ENCODE measurements at regions not wholly inside any gene's neighbourhood (a gene's known extent, or its start where the extent isn't known, plus 50 kb on each side); places are given as distances from the start of the nearest gene placed in this dataset.

DNA sequence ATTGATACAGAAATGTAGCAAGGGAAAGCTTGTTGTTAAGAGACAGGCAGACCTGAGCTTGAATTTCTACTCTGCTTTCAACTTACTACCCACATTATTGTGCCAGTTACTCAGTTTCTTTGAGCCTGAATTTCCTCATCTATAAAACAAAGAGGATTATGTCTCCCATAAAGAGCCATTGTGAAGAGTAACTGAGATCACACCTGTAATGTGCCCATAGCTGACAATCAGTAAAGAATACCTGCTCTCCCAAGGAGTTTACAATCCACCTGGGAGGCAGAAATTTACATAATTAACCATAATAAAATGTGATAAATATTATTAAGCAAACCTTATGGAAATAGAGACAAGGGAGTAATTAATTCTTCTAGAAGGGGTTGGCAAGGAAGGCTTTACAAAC lies 204.9 kb downstream of the EPM2A start:
- TF ChIP-seq, protein P1, sequence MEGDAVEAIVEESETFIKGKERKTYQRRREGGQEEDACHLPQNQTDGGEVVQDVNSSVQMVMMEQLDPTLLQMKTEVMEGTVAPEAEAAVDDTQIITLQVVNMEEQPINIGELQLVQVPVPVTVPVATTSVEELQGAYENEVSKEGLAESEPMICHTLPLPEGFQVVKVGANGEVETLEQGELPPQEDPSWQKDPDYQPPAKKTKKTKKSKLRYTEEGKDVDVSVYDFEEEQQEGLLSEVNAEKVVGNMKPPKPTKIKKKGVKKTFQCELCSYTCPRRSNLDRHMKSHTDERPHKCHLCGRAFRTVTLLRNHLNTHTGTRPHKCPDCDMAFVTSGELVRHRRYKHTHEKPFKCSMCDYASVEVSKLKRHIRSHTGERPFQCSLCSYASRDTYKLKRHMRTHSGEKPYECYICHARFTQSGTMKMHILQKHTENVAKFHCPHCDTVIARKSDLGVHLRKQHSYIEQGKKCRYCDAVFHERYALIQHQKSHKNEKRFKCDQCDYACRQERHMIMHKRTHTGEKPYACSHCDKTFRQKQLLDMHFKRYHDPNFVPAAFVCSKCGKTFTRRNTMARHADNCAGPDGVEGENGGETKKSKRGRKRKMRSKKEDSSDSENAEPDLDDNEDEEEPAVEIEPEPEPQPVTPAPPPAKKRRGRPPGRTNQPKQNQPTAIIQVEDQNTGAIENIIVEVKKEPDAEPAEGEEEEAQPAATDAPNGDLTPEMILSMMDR (IDR thresholded peaks at IDR 0.05), result no peak
- no peak overlapping the region for H3K27ac ChIP-seq
- H3K4me3 ChIP-seq, result no peak overlapping the region
- no peaks in the 10 kb centered on the region for H3K36me3 ChIP-seq
- H3K27me3 ChIP-seq (replicated peaks; ENCODE audit: insufficient read depth), result no peaks in the 10 kb centered on the region
- no peaks in the 10 kb centered on the region for H3K4me1 ChIP-seq (ENCODE audit: control insufficient read depth in 1 of 2, low read depth in 2 of 2)
- DNase-seq (ENCODE audit: low spot score) (no peak), ATAC-seq (ENCODE audit: insufficient number of reproducible peaks, low FRiP score, low read depth) (no peak)
- H3K9me3 ChIP-seq, result no peaks in the 10 kb centered on the region

DNA sequence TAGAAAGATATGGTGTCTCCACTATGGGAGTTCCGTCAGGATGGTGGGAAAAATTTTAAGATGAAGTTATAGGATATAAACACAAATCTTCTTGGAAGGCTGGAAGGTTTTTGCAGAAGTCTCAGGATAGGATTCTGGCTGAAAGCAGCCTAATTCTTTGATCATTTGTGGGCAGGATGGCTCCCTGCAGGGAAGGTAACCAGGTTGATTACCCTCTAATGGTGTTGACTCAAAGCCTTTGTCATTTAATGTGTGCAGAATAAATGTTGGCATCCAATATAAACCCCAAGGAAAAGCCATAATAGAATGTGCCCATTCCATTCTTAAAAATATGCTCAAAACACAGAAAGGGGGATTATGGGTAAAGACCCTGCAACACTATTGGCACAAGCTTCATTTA lies 204.3 kb downstream of the EPM2A start:
- no peak overlapping the region for H3K27ac ChIP-seq
- DNase-seq (ENCODE audit: low spot score) (no peak), ATAC-seq (ENCODE audit: insufficient number of reproducible peaks, low FRiP score, low read depth) (no peak)
- no peak overlapping the region for H3K4me3 ChIP-seq
- H3K27me3 ChIP-seq (replicated peaks; ENCODE audit: insufficient read depth), result no peaks in the 10 kb centered on the region
- TF ChIP-seq, protein P1 (IDR thresholded peaks at IDR 0.05), result no peak
- no peaks in the 10 kb centered on the region for H3K9me3 ChIP-seq
- no peaks in the 10 kb centered on the region for H3K4me1 ChIP-seq (ENCODE audit: control insufficient read depth in 1 of 2, low read depth in 2 of 2)
- no peaks in the 10 kb centered on the region for H3K36me3 ChIP-seq

DNA sequence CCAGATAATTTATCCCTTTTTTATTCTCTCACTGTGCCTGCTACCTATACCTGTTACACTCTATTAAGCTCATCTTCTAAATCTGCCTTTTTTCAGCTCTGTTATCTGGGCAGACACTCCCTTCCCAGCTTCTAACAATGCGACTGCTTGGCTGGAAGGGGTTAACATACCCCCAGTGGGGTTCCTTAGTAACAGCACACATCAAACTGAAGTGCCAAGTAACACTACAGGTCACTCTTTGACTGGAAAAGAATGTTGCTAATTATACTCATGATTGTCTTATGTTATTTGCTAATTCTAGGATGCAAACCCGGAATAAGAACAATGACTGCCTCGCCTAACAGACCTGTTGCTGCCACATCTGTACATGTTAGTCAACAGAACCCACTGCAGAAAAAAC lies 203.5 kb downstream of the EPM2A start:
- ATAC-seq (ENCODE audit: insufficient number of reproducible peaks, low FRiP score, low read depth) (no peak), DNase-seq (ENCODE audit: low spot score) (no peak)

DNA sequence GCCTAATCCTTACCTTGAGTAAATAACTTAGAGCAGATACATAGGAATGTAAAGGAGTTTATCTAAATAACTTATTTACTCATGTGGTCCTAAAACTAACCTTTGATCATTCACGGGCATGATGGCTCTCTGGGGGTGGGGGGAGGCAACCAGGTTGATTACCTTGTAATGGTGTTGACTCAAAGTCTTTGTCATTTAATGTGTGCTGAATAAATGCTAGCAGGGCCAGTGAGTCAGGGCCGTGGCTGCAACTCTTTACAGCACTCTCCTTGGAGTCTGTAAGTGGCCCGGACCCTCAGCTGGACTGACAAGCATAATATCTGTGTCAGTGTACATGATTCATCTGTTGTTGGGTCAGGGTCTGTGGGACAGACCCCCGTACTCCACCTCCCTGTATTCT lies 203.0 kb downstream of the EPM2A start:
- DNase-seq (ENCODE audit: low spot score), result no peak
- Histone ChIP-seq H3K4me3 (no peak overlapping the region), H3K4me1 (ENCODE audit: control insufficient read depth in 1 of 2, low read depth in 2 of 2) (no peaks in the 10 kb centered on the region), H3K36me3 (no peaks in the 10 kb centered on the region), H3K9me3 (no peaks in the 10 kb centered on the region), H3K27me3 (replicated peaks; ENCODE audit: insufficient read depth) (no peaks in the 10 kb centered on the region), H3K27ac (no peak overlapping the region)
- TF ChIP-seq, protein P1 (IDR thresholded peaks at IDR 0.05), result no peak
- no peak for ATAC-seq (ENCODE audit: insufficient number of reproducible peaks, low FRiP score, low read depth)

More for the DNA sequence above, 203.5 kb downstream of the EPM2A start:
- Histone ChIP-seq H3K4me1 (ENCODE audit: control insufficient read depth in 1 of 2, low read depth in 2 of 2) (no peaks in the 10 kb centered on the region), H3K27me3 (replicated peaks; ENCODE audit: insufficient read depth) (no peaks in the 10 kb centered on the region), H3K4me3 (no peak overlapping the region), H3K27ac (no peak overlapping the region), H3K9me3 (no peaks in the 10 kb centered on the region), H3K36me3 (no peaks in the 10 kb centered on the region)
- TF ChIP-seq, protein P1 (IDR thresholded peaks at IDR 0.05), result no peak

DNA sequence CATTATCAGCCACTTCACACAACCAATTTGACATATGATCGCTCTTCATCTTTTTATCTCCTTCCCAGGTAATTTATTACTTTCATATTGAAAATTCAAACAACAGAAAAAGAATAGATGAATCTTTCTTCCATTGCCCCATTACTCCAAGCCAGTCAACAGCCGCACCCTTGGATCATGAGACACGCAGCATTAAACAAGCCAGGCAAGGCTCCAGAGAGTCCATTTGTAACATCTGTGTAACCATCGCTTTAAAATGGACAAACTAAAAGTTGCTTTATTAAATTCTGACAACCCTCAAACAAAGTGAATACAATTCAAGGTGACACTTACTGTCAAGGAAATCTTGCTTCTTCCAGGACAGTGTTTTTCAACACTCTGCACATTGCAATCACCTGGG lies 200.3 kb downstream of the EPM2A start:
- TF ChIP-seq, protein P1 (IDR thresholded peaks at IDR 0.05), result no peak
- H3K27ac ChIP-seq, result no peak overlapping the region
- no peaks in the 10 kb centered on the region for H3K27me3 ChIP-seq (replicated peaks; ENCODE audit: insufficient read depth)
- H3K9me3 ChIP-seq, result no peaks in the 10 kb centered on the region
- H3K4me1 ChIP-seq (ENCODE audit: control insufficient read depth in 1 of 2, low read depth in 2 of 2), result no peaks in the 10 kb centered on the region
- ATAC-seq (ENCODE audit: insufficient number of reproducible peaks, low FRiP score, low read depth) (no peak), DNase-seq (ENCODE audit: low spot score) (no peak)
- H3K36me3 ChIP-seq, result no peaks in the 10 kb centered on the region
- H3K4me3 ChIP-seq, result no peak overlapping the region
